T-helper 1 cell (primary cell): ENCODE measurements at regions not wholly inside any gene's neighbourhood (a gene's known extent, or its start where the extent isn't known, plus 50 kb on each side); places are given as distances from the start of the nearest gene placed in this dataset.

ENCODE experiments used
- DNase-seq, 5 donors: peaks; one replicate each; pipeline ENCODE4 v3.0.0-alpha.2; 2012 to 2020

- no peak for DNase-seq
These were observed 1822.0 kb upstream of the SEL1L start for GRCh38 chr14:83355609-83356008.

GRCh38 chr14:83356080-83356479 is 1822.4 kb upstream of the SEL1L start:
- no peak for DNase-seq

- no peak for DNase-seq
These were observed 1838.6 kb upstream of the SEL1L start for GRCh38 chr14:83372271-83372670.

GRCh38 chr14:83379436-83379835 is 1845.8 kb upstream of the SEL1L start:
- DNase-seq = no peak

GRCh38 chr14:83384253-83384652 is 1850.6 kb upstream of the SEL1L start:
- no peak for DNase-seq

GRCh38 chr14:83395321-83395720 is 1861.7 kb upstream of the SEL1L start:
- DNase-seq = no peak

- no peak for DNase-seq
These were observed 1882.8 kb upstream of the SEL1L start for GRCh38 chr14:83416476-83416875.

- DNase-seq = no peak
These were observed 1885.8 kb upstream of the SEL1L start for GRCh38 chr14:83419420-83419819.

- DNase-seq = no peak
These were observed 1888.1 kb upstream of the SEL1L start for GRCh38 chr14:83421711-83422110.

GRCh38 chr14:83425138-83425537 is 1891.5 kb upstream of the SEL1L start:
- DNase-seq = no peak

- no peak for DNase-seq
These were observed 1892.1 kb upstream of the SEL1L start for GRCh38 chr14:83425706-83426105.

GRCh38 chr14:83433618-83434017 is 1900.0 kb upstream of the SEL1L start:
- no peak for DNase-seq

- DNase-seq = no peak
These were observed 1908.1 kb upstream of the SEL1L start for GRCh38 chr14:83441801-83442200.

GRCh38 chr14:83455561-83455960 is 1921.9 kb upstream of the SEL1L start:
- no peak for DNase-seq

- DNase-seq = no peak
These were observed 1927.9 kb upstream of the SEL1L start for GRCh38 chr14:83461521-83461920.

GRCh38 chr14:83462759-83463158 is 1929.1 kb upstream of the SEL1L start:
- DNase-seq = no peak

- DNase-seq = no peak
These were observed 1929.9 kb upstream of the SEL1L start for GRCh38 chr14:83463500-83464098.

GRCh38 chr14:83467811-83468210 is 1934.2 kb upstream of the SEL1L start:
- no peak for DNase-seq

GRCh38 chr14:83470466-83470865 is 1936.8 kb upstream of the SEL1L start:
- no peak for DNase-seq

- DNase-seq = no peak
These were observed 1937.5 kb upstream of the SEL1L start for GRCh38 chr14:83470959-83471695.

GRCh38 chr14:83473416-83474235 is 1940.0 kb upstream of the SEL1L start:
- DNase-seq = no peak

- DNase-seq = no peak
These were observed 1945.1 kb upstream of the SEL1L start for GRCh38 chr14:83478741-83479140.

GRCh38 chr14:83483063-83483462 is 1949.4 kb upstream of the SEL1L start:
- no peak for DNase-seq

GRCh38 chr14:83485591-83485990 is 1951.9 kb upstream of the SEL1L start:
- DNase-seq = no peak
